ENCODE measurements at regions not wholly inside any gene's neighbourhood (a gene's known extent, or its start where the extent isn't known, plus 50 kb on each side); places are given as distances from the start of the nearest gene placed in this dataset.

DNA sequence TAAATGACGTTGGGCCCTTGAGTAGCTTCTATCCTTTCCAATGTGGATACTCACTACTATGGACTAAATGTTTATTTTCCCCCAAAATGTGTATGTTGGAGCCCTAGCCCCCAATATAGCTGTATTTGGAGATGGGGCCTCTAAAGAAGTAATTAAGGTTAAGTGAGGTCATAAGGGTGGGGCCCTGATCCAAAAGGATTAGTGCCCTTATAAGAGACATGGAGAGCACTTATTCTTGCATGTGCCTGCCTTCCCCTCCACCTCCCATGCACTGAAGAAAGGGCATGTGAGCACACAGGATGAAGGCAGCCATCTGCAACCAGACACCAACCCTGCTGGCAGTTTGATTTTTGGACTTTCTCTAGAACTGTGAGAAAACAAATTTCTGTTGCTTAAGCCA is 115.7 kb upstream of the MED13 start:
- TF ChIP-seq POLR2AphosphoS5 (IDR thresholded peaks at IDR 0.05; ENCODE audit: low read depth, low read length) (no peak), TAF1 (IDR thresholded peaks at IDR 0.05; ENCODE audit: borderline replicate concordance, insufficient read depth, low read length) (no peak)
- TF ChIP-seq, protein P1, sequence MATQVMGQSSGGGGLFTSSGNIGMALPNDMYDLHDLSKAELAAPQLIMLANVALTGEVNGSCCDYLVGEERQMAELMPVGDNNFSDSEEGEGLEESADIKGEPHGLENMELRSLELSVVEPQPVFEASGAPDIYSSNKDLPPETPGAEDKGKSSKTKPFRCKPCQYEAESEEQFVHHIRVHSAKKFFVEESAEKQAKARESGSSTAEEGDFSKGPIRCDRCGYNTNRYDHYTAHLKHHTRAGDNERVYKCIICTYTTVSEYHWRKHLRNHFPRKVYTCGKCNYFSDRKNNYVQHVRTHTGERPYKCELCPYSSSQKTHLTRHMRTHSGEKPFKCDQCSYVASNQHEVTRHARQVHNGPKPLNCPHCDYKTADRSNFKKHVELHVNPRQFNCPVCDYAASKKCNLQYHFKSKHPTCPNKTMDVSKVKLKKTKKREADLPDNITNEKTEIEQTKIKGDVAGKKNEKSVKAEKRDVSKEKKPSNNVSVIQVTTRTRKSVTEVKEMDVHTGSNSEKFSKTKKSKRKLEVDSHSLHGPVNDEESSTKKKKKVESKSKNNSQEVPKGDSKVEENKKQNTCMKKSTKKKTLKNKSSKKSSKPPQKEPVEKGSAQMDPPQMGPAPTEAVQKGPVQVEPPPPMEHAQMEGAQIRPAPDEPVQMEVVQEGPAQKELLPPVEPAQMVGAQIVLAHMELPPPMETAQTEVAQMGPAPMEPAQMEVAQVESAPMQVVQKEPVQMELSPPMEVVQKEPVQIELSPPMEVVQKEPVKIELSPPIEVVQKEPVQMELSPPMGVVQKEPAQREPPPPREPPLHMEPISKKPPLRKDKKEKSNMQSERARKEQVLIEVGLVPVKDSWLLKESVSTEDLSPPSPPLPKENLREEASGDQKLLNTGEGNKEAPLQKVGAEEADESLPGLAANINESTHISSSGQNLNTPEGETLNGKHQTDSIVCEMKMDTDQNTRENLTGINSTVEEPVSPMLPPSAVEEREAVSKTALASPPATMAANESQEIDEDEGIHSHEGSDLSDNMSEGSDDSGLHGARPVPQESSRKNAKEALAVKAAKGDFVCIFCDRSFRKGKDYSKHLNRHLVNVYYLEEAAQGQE (IDR thresholded peaks at IDR 0.05; ENCODE audit: insufficient read depth in 1 of 2, low read depth in 2 of 2, low read length in 2 of 2) = no peak

Measured in PFSK-1 (cell line).